Lung (tissue), 11 donors: ENCODE measurements at regions not wholly inside any gene's neighbourhood (a gene's known extent, or its start where the extent isn't known, plus 50 kb on each side); places are given as distances from the start of the nearest gene placed in this dataset.

Source experiments
- ATAC-seq: fragments of 200-7000 bp; cut with Tn5 transposase; one replicate; pipeline ENCODE4 v1.9.1; 2020; ENCODE audit warnings: moderate number of reproducible peaks; ENCODE audit not compliant: insufficient read depth, low FRiP score
- DNase-seq, 3 donors: peaks; one replicate each; pipeline ENCODE4 v3.0.0-alpha.2; 2013 to 2017
- H3K27ac ChIP-seq, 2 donors: one replicate each; pipeline ENCODE4 v1.5.1; 2013; ENCODE audit warnings: mild to moderate bottlenecking in 2 of 2, moderate library complexity in 2 of 2, control low read depth in 1 of 2, inconsistent platforms in 1 of 2, low read depth in 1 of 2, low read length in 1 of 2
- H3K27me3 ChIP-seq, 3 donors: one replicate each; pipeline ENCODE4 v1.5.1; 2013; ENCODE audit warnings: low read length in 2 of 3; ENCODE audit not compliant: control insufficient read depth in 3 of 3, insufficient read depth in 3 of 3
- H3K36me3 ChIP-seq, 4 donors: one replicate each; pipeline ENCODE4 v1.5.1; 2013; ENCODE audit warnings: low read length in 4 of 4, mild to moderate bottlenecking in 1 of 4, moderate library complexity in 1 of 4; ENCODE audit not compliant: control insufficient read depth in 4 of 4, insufficient read depth in 4 of 4
- H3K4me1 ChIP-seq, 5 donors: one replicate each; pipeline ENCODE4 v1.5.1; 2013; ENCODE audit warnings: low read length in 5 of 5, mild to moderate bottlenecking in 2 of 5, moderate library complexity in 1 of 5; ENCODE audit not compliant: control insufficient read depth in 5 of 5, insufficient read depth in 5 of 5
- H3K4me3 ChIP-seq: one replicate; pipeline ENCODE4 v1.5.1; 2013; ENCODE audit warnings: mild to moderate bottlenecking, control low read depth, moderate library complexity
- H3K9ac ChIP-seq, 2 donors: one replicate each; pipeline ENCODE4 v1.5.1; 2013; ENCODE audit warnings: low read length in 2 of 2, control low read depth in 1 of 2; ENCODE audit not compliant: insufficient read depth in 1 of 2
- H3K9me3 ChIP-seq, 4 donors: one replicate each; pipeline ENCODE4 v1.5.1; 2013; ENCODE audit warnings: low read length in 3 of 4, mild to moderate bottlenecking in 1 of 4, moderate library complexity in 1 of 4; ENCODE audit not compliant: control insufficient read depth in 4 of 4, insufficient read depth in 3 of 4
- WGBS, 2 donors: extraction: QIAGEN DNeasy Blood & Tissue Kit; methylation state at CpG; one replicate each; pipeline ENCODE4 v1.1.7; 2013; 5-methylcytosine and 5-hydroxymethylcytosine counted together
- TF ChIP-seq, protein P1 (sequence below): IDR thresholded peaks from 2 replicates; pipeline ENCODE4 v1.5.1; 2012; ENCODE audit warnings: mild to moderate bottlenecking; ENCODE audit errors: control extremely low read depth, extremely low read depth
- donor health status: control.
- donor health status: control.
- donor health status: Bipolar disorder and iron deficiency.
- donor health status: healthy.
- donor health status: DM: yes; HTN: yes; CAD: no.

DNA sequence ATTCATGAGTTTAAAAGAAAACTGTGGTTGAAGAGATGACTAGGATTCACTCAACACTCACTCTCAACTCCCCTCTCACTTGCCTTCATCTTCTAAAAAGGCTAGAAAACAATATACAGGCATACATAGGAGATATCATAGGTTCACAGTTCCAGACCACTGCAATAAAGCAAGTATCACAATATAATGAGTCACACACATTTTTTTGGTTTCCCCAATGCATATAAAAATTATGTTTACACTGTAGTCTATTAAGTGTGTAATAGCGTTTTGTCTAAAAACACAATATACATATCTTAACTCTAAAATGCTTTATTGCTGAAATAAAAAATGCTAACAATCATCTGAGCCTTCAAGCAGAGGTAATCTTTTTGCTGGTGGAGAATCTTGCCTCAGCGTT is 104.9 kb upstream of the PDE1C start:
- ATAC-seq (no peak), DNase-seq (no peak)
- Histone ChIP-seq H3K4me1 (no peaks in the 10 kb centered on the region), H3K9me3 (no peaks in the 10 kb centered on the region), H3K4me3 (no peak overlapping the region), H3K9ac (no peak overlapping the region), H3K27me3 (no peaks in the 10 kb centered on the region), H3K27ac (no peak overlapping the region), H3K36me3 (no peaks in the 10 kb centered on the region)
- TF ChIP-seq, protein P1, sequence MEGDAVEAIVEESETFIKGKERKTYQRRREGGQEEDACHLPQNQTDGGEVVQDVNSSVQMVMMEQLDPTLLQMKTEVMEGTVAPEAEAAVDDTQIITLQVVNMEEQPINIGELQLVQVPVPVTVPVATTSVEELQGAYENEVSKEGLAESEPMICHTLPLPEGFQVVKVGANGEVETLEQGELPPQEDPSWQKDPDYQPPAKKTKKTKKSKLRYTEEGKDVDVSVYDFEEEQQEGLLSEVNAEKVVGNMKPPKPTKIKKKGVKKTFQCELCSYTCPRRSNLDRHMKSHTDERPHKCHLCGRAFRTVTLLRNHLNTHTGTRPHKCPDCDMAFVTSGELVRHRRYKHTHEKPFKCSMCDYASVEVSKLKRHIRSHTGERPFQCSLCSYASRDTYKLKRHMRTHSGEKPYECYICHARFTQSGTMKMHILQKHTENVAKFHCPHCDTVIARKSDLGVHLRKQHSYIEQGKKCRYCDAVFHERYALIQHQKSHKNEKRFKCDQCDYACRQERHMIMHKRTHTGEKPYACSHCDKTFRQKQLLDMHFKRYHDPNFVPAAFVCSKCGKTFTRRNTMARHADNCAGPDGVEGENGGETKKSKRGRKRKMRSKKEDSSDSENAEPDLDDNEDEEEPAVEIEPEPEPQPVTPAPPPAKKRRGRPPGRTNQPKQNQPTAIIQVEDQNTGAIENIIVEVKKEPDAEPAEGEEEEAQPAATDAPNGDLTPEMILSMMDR, result no peak
- 91 to 96% methylated on average over 2 of the region's 2 CpGs for WGBS, 2 donors

DNA sequence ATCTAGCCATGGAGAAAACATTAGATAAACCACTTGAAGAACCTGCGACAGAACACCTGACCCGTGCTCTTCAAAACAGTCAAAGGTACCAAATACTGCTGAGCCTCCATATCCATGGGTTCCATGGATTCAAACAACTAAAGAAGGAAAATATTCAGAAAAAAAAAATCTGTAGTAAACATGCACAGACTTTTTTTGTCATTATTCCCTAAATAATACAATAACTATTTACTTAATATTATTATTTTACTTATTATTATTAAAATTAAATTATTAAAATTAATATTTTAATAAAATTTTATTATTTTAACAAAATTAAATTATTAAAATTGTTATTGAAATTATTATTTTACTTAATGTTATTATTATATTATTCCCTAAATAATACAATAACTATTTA is 101.0 kb upstream of the PDE1C start:
- Histone ChIP-seq H3K4me3 (no peak overlapping the region), H3K4me1 (no peaks in the 10 kb centered on the region), H3K27ac (no peak overlapping the region), H3K9ac (no peak overlapping the region), H3K36me3 (no peaks in the 10 kb centered on the region), H3K27me3 (no peaks in the 10 kb centered on the region), H3K9me3 (no peaks in the 10 kb centered on the region)
- ATAC-seq, result no peak
- DNase-seq, result no peak
- WGBS, 2 donors, result 94 to 97% methylated on average over 2 of the region's 2 CpGs
- TF ChIP-seq, protein P1, result no peak

DNA sequence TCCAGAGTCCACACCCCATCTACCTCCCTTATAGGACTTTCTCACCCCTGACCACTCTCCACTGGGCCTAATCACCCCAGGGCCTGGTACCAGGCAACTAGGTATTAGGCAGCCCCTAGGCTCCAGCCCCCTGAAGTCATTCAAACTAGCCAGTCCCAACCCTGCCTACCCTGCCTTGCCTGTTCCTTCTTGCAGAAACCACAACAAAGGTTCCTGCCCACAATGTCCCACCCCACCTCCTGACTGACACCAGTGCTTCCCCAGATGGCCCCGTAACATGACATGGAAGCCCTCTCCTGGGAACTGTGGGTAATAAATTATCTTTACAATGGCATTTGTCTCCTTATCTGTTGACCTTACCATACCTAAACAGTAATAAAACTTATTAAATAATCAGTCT is 100.6 kb upstream of the PDE1C start:
- H3K27ac ChIP-seq, result no peak overlapping the region
- H3K4me1 ChIP-seq, result no peaks in the 10 kb centered on the region
- no peaks in the 10 kb centered on the region for H3K36me3 ChIP-seq
- no peaks in the 10 kb centered on the region for H3K27me3 ChIP-seq
- no peak overlapping the region for H3K4me3 ChIP-seq
- DNase-seq (no peak), ATAC-seq (no peak)
- TF ChIP-seq, protein P1, result no peak
- 67 to 83% methylated on average over 1 of the region's 1 CpG for WGBS, 2 donors
- no peak overlapping the region for H3K9ac ChIP-seq
- H3K9me3 ChIP-seq, result no peaks in the 10 kb centered on the region

DNA sequence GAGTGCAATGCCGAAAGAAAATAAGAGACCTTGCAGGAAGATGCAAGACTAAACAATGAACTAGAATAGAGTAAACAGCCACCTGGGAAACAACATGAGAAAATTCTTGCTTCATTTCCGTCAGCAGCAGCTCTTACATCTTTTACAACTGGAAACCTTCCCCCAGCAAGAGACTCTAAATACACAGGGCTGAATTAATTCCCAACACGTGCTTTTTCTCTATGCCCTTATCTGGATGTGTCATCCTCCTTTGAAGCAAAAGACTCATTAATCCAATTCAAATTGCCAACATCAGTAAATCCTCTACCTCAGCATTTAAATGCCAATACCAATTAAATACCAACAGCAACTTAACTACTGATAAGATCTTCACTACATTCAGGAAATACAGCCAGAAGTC is 99.0 kb upstream of the PDE1C start:
- H3K36me3 ChIP-seq, result no peaks in the 10 kb centered on the region
- H3K4me1 ChIP-seq, result no peaks in the 10 kb centered on the region
- ATAC-seq (no peak), DNase-seq (no peak)
- WGBS, 2 donors, result 40 to 66% methylated on average over 3 of the region's 3 CpGs
- no peak overlapping the region for H3K4me3 ChIP-seq
- no peak overlapping the region for H3K9ac ChIP-seq
- TF ChIP-seq, protein P1, result no peak
- no peaks in the 10 kb centered on the region for H3K9me3 ChIP-seq
- H3K27ac ChIP-seq, result no peak overlapping the region
- H3K27me3 ChIP-seq, result no peaks in the 10 kb centered on the region
